Uterus (tissue), 2 donors: ENCODE measurements at regions not wholly inside any gene's neighbourhood (a gene's known extent, or its start where the extent isn't known, plus 50 kb on each side); places are given as distances from the start of the nearest gene placed in this dataset.

Experiments used
- CTCF ChIP-seq, 4 experiments: fragments of 200-600 bp in 2 of 4; fragments of 450-650 bp in 2 of 4; sonication (generic) in 2 of 4; IDR thresholded peaks; one replicate each; pipeline ENCODE4 v1.5.1; 2016 to 2019; ENCODE audit warnings: antibody characterized with exemption in 4 of 4, mild to moderate bottlenecking in 2 of 4, moderate library complexity in 1 of 4
- POLR2A ChIP-seq, 2 donors: fragments of 450-650 bp; IDR thresholded peaks; one replicate each; pipeline ENCODE4 v1.6.1; 2016; ENCODE audit warnings: antibody characterized with exemption in 2 of 2, mild to moderate bottlenecking in 1 of 2, moderate library complexity in 1 of 2

- TF ChIP-seq CTCF (IDR thresholded peaks at IDR 0.05) (no peak), POLR2A (IDR thresholded peaks at IDR 0.05) (no peak)
These were observed 852.5 kb downstream of the GALR1 start for GRCh38 chr18:78102135-78102534.
